Spleen (tissue), 11 donors: ENCODE measurements at regions not wholly inside any gene's neighbourhood (a gene's known extent, or its start where the extent isn't known, plus 50 kb on each side); places are given as distances from the start of the nearest gene placed in this dataset.

ENCODE experiments used
- DNase-seq: peaks from one replicate; pipeline ENCODE4 v3.0.0-alpha.2; 2020
- H3K27ac ChIP-seq, 8 donors: fragments of 200-600 bp; sonication (generic) in 7 of 8; 1 replicate in 4 of 8; 2 replicates in 4 of 8; pipeline versions ENCODE4 v1.5.0 to v1.8.0; 2016 to 2021; ENCODE audit warnings: inconsistent platforms in 4 of 8, mild to moderate bottlenecking in 4 of 8, moderate library complexity in 1 of 8
- H3K27me3 ChIP-seq, 7 donors: fragments of 200-600 bp; sonication (generic) in 6 of 7; replicated peaks in 1 of 7; 1 replicate in 4 of 7; 2 replicates in 3 of 7; pipeline versions ENCODE4 v1.5.0 to v1.8.0; 2016 to 2021; ENCODE audit warnings: inconsistent platforms in 3 of 7, mild to moderate bottlenecking in 1 of 7
- H3K36me3 ChIP-seq, 6 donors: fragments of 200-600 bp; sonication (generic) in 5 of 6; 1 replicate in 4 of 6; 2 replicates in 2 of 6; pipeline versions ENCODE4 v1.5.0 to v1.8.0; 2016 to 2021; ENCODE audit warnings: inconsistent platforms in 2 of 6
- H3K4me1 ChIP-seq, 6 donors: fragments of 200-600 bp; sonication (generic) in 5 of 6; 1 replicate in 3 of 6; 2 replicates in 3 of 6; pipeline versions ENCODE4 v1.5.0 to v1.8.0; 2016 to 2021; ENCODE audit warnings: inconsistent platforms in 3 of 6
- H3K4me3 ChIP-seq, 8 donors: fragments of 200-600 bp; sonication (generic) in 7 of 8; 1 replicate in 4 of 8; 2 replicates in 4 of 8; pipeline versions ENCODE4 v1.5.0 to v1.8.0; 2016 to 2021; ENCODE audit warnings: inconsistent platforms in 4 of 8, mild to moderate bottlenecking in 4 of 8, moderate library complexity in 2 of 8
- H3K9me3 ChIP-seq, 8 donors: fragments of 200-600 bp; sonication (generic) in 7 of 8; 1 replicate in 4 of 8; 2 replicates in 4 of 8; pipeline versions ENCODE4 v1.5.0 to v1.8.0; 2016 to 2021; ENCODE audit warnings: inconsistent platforms in 4 of 8
- CTCF ChIP-seq, 11 experiments: fragments of 200-600 bp in 7 of 11; fragments of 450-650 bp in 4 of 11; sonication (generic) in 4 of 11; IDR thresholded peaks in 8 of 11; conservative IDR thresholded peaks in 3 of 11; 1 replicate in 7 of 11; 2 replicates in 4 of 11; pipeline versions ENCODE4 v1.4.0 to v1.8.0; 2016 to 2021; ENCODE audit warnings: antibody characterized with exemption in 11 of 11, inconsistent platforms in 4 of 11, mild to moderate bottlenecking in 1 of 11
- POLR2A ChIP-seq, 3 donors: fragments of 450-650 bp; IDR thresholded peaks; one replicate each; pipeline ENCODE4 v1.5.1; 2017; ENCODE audit warnings: antibody characterized with exemption in 3 of 3, mild to moderate bottlenecking in 1 of 3
- POLR2AphosphoS5 ChIP-seq, 3 donors: sonication (generic); formaldehyde crosslinking; IDR thresholded peaks; one replicate each; pipeline ENCODE4 v1.5.1; 2017; ENCODE audit warnings: antibody characterized with exemption in 3 of 3
- WGBS, 5 donors: extraction: QIAGEN DNeasy Blood & Tissue Kit in 3 of 5; methylation state at CpG; one replicate each; pipeline versions ENCODE4 v1.1.5 to v1.1.7; 2013 to 2018; 5-methylcytosine and 5-hydroxymethylcytosine counted together
- intact Hi-C: fragments of 100-400 bp; cut with DNase I; formaldehyde crosslinking; loops from one replicate; pipeline ENCODE4 v1.15.0; 2023; ENCODE audit warnings: low total_unique reads
- donor health status: healthy with polysubstance abuse.
- donor health status: DM: no; HTN: no; CAD: no; lungs with moderate emphysema.
- donor health status: DM: no; HTN: no; CAD: no.
- donor health status: Bipolar disorder and iron deficiency.
- donor health status: healthy.
- donor health status: DM: no; HTN: no; CAD: no.
- donor health status: DM: yes; HTN: yes; CAD: no.

- no peak for TF ChIP-seq POLR2AphosphoS5 (IDR thresholded peaks at IDR 0.05)
- TF ChIP-seq POLR2A (IDR thresholded peaks at IDR 0.05), result no peak
- TF ChIP-seq CTCF (IDR thresholded peaks at IDR 0.05 in 8 of 11, conservative IDR thresholded peaks at IDR 0.05 in 3 of 11), result no peak
- Histone ChIP-seq H3K27ac (no peak overlapping the region), H3K36me3 (no peaks in the 10 kb centered on the region), H3K4me3 (no peak overlapping the region), H3K4me1 (no peaks in the 10 kb centered on the region), H3K9me3 (peaks cover 0 to 5% (median 0%) of the 10 kb centered on the region in 8 donors), H3K27me3 (no peaks in the 10 kb centered on the region)
- WGBS, 5 donors, result 69 to 79% (median 77%) methylated on average over 4 of the region's 4 CpGs
- DNase-seq, result no peak
- intact Hi-C loops, result no loop called here
Observed at GRCh38 chr4:164154416-164154815, 599.5 kb upstream of the SMIM31 start.

GRCh38 chr4:164169591-164169990, 584.3 kb upstream of the SMIM31 start:
- Histone ChIP-seq H3K27ac (no peak overlapping the region), H3K27me3 (no peaks in the 10 kb centered on the region), H3K4me1 (no peaks in the 10 kb centered on the region), H3K9me3 (no peaks in the 10 kb centered on the region), H3K4me3 (no peak overlapping the region), H3K36me3 (no peaks in the 10 kb centered on the region)
- intact Hi-C loops, result no loop called here
- DNase-seq, result no peak
- no peak for TF ChIP-seq POLR2AphosphoS5 (IDR thresholded peaks at IDR 0.05)

GRCh38 chr4:164177153-164177552, 576.8 kb upstream of the SMIM31 start:
- Histone ChIP-seq H3K4me3 (no peak overlapping the region), H3K27ac (no peak overlapping the region), H3K4me1 (no peaks in the 10 kb centered on the region), H3K9me3 (no peaks in the 10 kb centered on the region), H3K27me3 (no peaks in the 10 kb centered on the region), H3K36me3 (no peaks in the 10 kb centered on the region)
- intact Hi-C loops, result no loop called here
- DNase-seq, result no peak
- 56 to 66% (median 64%) methylated on average over 3 of the region's 3 CpGs for WGBS, 5 donors
- TF ChIP-seq POLR2AphosphoS5 (IDR thresholded peaks at IDR 0.05), result no peak
- no peak for TF ChIP-seq CTCF (IDR thresholded peaks at IDR 0.05 in 8 of 11, conservative IDR thresholded peaks at IDR 0.05 in 3 of 11)
- no peak for TF ChIP-seq POLR2A (IDR thresholded peaks at IDR 0.05)

GRCh38 chr4:164177753-164178152, 576.2 kb upstream of the SMIM31 start:
- Histone ChIP-seq H3K36me3 (no peaks in the 10 kb centered on the region), H3K9me3 (no peaks in the 10 kb centered on the region), H3K27me3 (no peaks in the 10 kb centered on the region), H3K4me1 (no peaks in the 10 kb centered on the region), H3K4me3 (no peak overlapping the region), H3K27ac (no peak overlapping the region)
- 0 to 22% (median 0%) methylated on average over 1 of the region's 1 CpG for WGBS, 5 donors
- TF ChIP-seq POLR2A (IDR thresholded peaks at IDR 0.05), result no peak
- TF ChIP-seq CTCF (IDR thresholded peaks at IDR 0.05 in 8 of 11, conservative IDR thresholded peaks at IDR 0.05 in 3 of 11), result no peak
- no peak for TF ChIP-seq POLR2AphosphoS5 (IDR thresholded peaks at IDR 0.05)
- no peak for DNase-seq
- intact Hi-C loops, result no loop called here

- no peaks in the 10 kb centered on the region for H3K36me3 ChIP-seq
- H3K27ac ChIP-seq, result no peak overlapping the region
- H3K9me3 ChIP-seq, result peaks cover 0 to 18% (median 0%) of the 10 kb centered on the region in 8 donors
- no peaks in the 10 kb centered on the region for H3K27me3 ChIP-seq
- no peaks in the 10 kb centered on the region for H3K4me1 ChIP-seq
- DNase-seq, result peak; percentile 56
- no peak for TF ChIP-seq CTCF (IDR thresholded peaks at IDR 0.05 in 8 of 11, conservative IDR thresholded peaks at IDR 0.05 in 3 of 11)
- TF ChIP-seq POLR2AphosphoS5 (IDR thresholded peaks at IDR 0.05), result no peak
- TF ChIP-seq POLR2A (IDR thresholded peaks at IDR 0.05), result no peak
- intact Hi-C loops, result no loop called here
- WGBS, 5 donors, result 90 to 96% (median 95%) methylated on average over 25 to 35 of the region's 35 CpGs
- H3K4me3 ChIP-seq, result no peak overlapping the region
Observed at GRCh38 chr4:164188236-164188635, 565.7 kb upstream of the SMIM31 start.
